ENCODE measurements at regions not wholly inside any gene's neighbourhood (a gene's known extent, or its start where the extent isn't known, plus 50 kb on each side); places are given as distances from the start of the nearest gene placed in this dataset.

- peaks cover 37% of the 10 kb centered on the region for H3K4me1 Mint-ChIP-seq (ENCODE audit: low read depth)
- H3K36me3 Mint-ChIP-seq (ENCODE audit: insufficient read depth): no peaks in the 10 kb centered on the region
- peaks cover 3% of the 10 kb centered on the region for H3K27me3 Mint-ChIP-seq
- H3K4me3 Mint-ChIP-seq (ENCODE audit: low read depth): no peak overlapping the region
- no peaks in the 10 kb centered on the region for H3K9me3 Mint-ChIP-seq (ENCODE audit: low read depth)
- no peak for TF ChIP-seq CTCF (IDR thresholded peaks at IDR 0.05; ENCODE audit: unreplicated experiment)
- H3K27ac Mint-ChIP-seq: peak overlapping the region; percentile 96
- no peak for DNase-seq (ENCODE audit: low spot score, unreplicated experiment)
These were observed 70.8 kb upstream of the BZW1 start for GRCh38 chr2:200740907-200741306.

GRCh38 chr2:200741468-200742202, 70.1 kb upstream of the BZW1 start:
- H3K27me3 Mint-ChIP-seq: peaks cover 3% of the 10 kb centered on the region
- no peaks in the 10 kb centered on the region for H3K9me3 Mint-ChIP-seq (ENCODE audit: low read depth)
- TF ChIP-seq CTCF (IDR thresholded peaks at IDR 0.05; ENCODE audit: unreplicated experiment): no peak
- peak overlapping the region; percentile 17 for H3K4me3 Mint-ChIP-seq (ENCODE audit: low read depth)
- no peaks in the 10 kb centered on the region for H3K36me3 Mint-ChIP-seq (ENCODE audit: insufficient read depth)
- DNase-seq (ENCODE audit: low spot score, unreplicated experiment): no peak
- peaks cover 34% of the 10 kb centered on the region for H3K4me1 Mint-ChIP-seq (ENCODE audit: low read depth)
- peak overlapping the region; percentile 96 for H3K27ac Mint-ChIP-seq

- Mint-ChIP-seq H3K4me3 (ENCODE audit: low read depth) (no peak overlapping the region), H3K27ac (no peak overlapping the region), H3K36me3 (ENCODE audit: insufficient read depth) (no peaks in the 10 kb centered on the region), H3K9me3 (ENCODE audit: low read depth) (no peaks in the 10 kb centered on the region), H3K4me1 (ENCODE audit: low read depth) (peaks cover 31% of the 10 kb centered on the region), H3K27me3 (peaks cover 3% of the 10 kb centered on the region)
- no peak for TF ChIP-seq CTCF (IDR thresholded peaks at IDR 0.05; ENCODE audit: unreplicated experiment)
- DNase-seq (ENCODE audit: low spot score, unreplicated experiment): no peak
These were observed 69.3 kb upstream of the BZW1 start for GRCh38 chr2:200742426-200742825.

- Mint-ChIP-seq H3K36me3 (ENCODE audit: insufficient read depth) (no peaks in the 10 kb centered on the region), H3K27ac (no peak overlapping the region), H3K4me3 (ENCODE audit: low read depth) (no peak overlapping the region), H3K4me1 (ENCODE audit: low read depth) (peaks cover 36% of the 10 kb centered on the region), H3K9me3 (ENCODE audit: low read depth) (no peaks in the 10 kb centered on the region), H3K27me3 (peaks cover 3% of the 10 kb centered on the region)
- no peak for TF ChIP-seq CTCF (IDR thresholded peaks at IDR 0.05; ENCODE audit: unreplicated experiment)
- DNase-seq (ENCODE audit: low spot score, unreplicated experiment): no peak
These were observed 68.6 kb upstream of the BZW1 start for GRCh38 chr2:200743042-200743676.

GRCh38 chr2:200744201-200744602, 67.5 kb upstream of the BZW1 start:
- no peak overlapping the region for H3K4me3 Mint-ChIP-seq (ENCODE audit: low read depth)
- H3K27ac Mint-ChIP-seq: no peak overlapping the region
- H3K27me3 Mint-ChIP-seq: peaks cover 6% of the 10 kb centered on the region
- no peaks in the 10 kb centered on the region for H3K9me3 Mint-ChIP-seq (ENCODE audit: low read depth)
- DNase-seq (ENCODE audit: low spot score, unreplicated experiment): no peak
- no peaks in the 10 kb centered on the region for H3K36me3 Mint-ChIP-seq (ENCODE audit: insufficient read depth)
- H3K4me1 Mint-ChIP-seq (ENCODE audit: low read depth): peaks cover 41% of the 10 kb centered on the region
- TF ChIP-seq CTCF (IDR thresholded peaks at IDR 0.05; ENCODE audit: unreplicated experiment): no peak

All from progenitor cell of endocrine pancreas (in vitro differentiated cells).